ENCODE measurements at regions not wholly inside any gene's neighbourhood (a gene's known extent, or its start where the extent isn't known, plus 50 kb on each side); places are given as distances from the start of the nearest gene placed in this dataset.

GRCh38 chr2:65727381-65727780 lies 295.0 kb upstream of the SPRED2 start:
- no peak for DNase-seq
- Histone ChIP-seq H3K4me1 (no peaks in the 10 kb centered on the region), H3K4me3 (no peak overlapping the region), H3K27me3 (no peaks in the 10 kb centered on the region), H3K9me3 (no peaks in the 10 kb centered on the region), H3K27ac (no peak overlapping the region), H3K36me3 (no peaks in the 10 kb centered on the region)
- intact Hi-C loops (cut with DNase I; ENCODE audit: low total_unique reads) = no loop called here
- TF ChIP-seq, protein P1, sequence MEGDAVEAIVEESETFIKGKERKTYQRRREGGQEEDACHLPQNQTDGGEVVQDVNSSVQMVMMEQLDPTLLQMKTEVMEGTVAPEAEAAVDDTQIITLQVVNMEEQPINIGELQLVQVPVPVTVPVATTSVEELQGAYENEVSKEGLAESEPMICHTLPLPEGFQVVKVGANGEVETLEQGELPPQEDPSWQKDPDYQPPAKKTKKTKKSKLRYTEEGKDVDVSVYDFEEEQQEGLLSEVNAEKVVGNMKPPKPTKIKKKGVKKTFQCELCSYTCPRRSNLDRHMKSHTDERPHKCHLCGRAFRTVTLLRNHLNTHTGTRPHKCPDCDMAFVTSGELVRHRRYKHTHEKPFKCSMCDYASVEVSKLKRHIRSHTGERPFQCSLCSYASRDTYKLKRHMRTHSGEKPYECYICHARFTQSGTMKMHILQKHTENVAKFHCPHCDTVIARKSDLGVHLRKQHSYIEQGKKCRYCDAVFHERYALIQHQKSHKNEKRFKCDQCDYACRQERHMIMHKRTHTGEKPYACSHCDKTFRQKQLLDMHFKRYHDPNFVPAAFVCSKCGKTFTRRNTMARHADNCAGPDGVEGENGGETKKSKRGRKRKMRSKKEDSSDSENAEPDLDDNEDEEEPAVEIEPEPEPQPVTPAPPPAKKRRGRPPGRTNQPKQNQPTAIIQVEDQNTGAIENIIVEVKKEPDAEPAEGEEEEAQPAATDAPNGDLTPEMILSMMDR (IDR thresholded peaks at IDR 0.05) = no peak
- TF ChIP-seq POLR2A (IDR thresholded peaks at IDR 0.05) = no peak

DNA sequence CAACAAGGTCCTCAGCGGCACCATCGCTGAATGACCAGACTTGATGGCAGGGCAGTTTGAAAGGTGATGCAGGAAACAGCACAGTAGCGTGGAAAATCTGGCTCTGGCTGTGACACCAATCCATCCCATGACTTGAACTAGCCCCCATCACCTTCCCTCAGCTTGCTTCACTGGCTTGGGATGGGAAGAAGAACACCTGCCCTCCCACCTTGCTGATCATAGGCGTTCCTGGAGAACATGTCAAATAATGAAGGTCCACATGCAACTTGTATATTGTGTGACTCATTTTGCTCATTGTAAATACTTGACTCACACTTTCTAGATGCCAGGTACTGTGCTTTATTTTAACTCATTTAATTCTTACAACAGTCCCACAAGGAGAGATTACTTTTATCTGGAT lies 292.4 kb upstream of the SPRED2 start:
- Histone ChIP-seq H3K36me3 (no peaks in the 10 kb centered on the region), H3K27me3 (no peaks in the 10 kb centered on the region), H3K27ac (no peak overlapping the region), H3K4me3 (no peak overlapping the region), H3K9me3 (no peaks in the 10 kb centered on the region), H3K4me1 (no peaks in the 10 kb centered on the region)
- DNase-seq = no peak
- TF ChIP-seq, protein P1 (IDR thresholded peaks at IDR 0.05) = no peak
- TF ChIP-seq POLR2A (IDR thresholded peaks at IDR 0.05) = no peak
- intact Hi-C loops (cut with DNase I; ENCODE audit: low total_unique reads) = no loop called here

GRCh38 chr2:65724336-65724735 lies 291.9 kb upstream of the SPRED2 start:
- H3K27ac ChIP-seq = no peak overlapping the region
- no peaks in the 10 kb centered on the region for H3K27me3 ChIP-seq
- TF ChIP-seq, protein P1 (IDR thresholded peaks at IDR 0.05) = no peak
- TF ChIP-seq POLR2A (IDR thresholded peaks at IDR 0.05) = no peak
- no peak for DNase-seq
- no peaks in the 10 kb centered on the region for H3K36me3 ChIP-seq
- intact Hi-C loops (cut with DNase I; ENCODE audit: low total_unique reads) = no loop called here
- no peaks in the 10 kb centered on the region for H3K4me1 ChIP-seq
- H3K4me3 ChIP-seq = no peak overlapping the region
- H3K9me3 ChIP-seq = no peaks in the 10 kb centered on the region

- TF ChIP-seq, protein P1 (IDR thresholded peaks at IDR 0.05) = peak; percentile 37 to 70 (median 52)
- TF ChIP-seq POLR2A (IDR thresholded peaks at IDR 0.05) = no peak
- H3K4me1 ChIP-seq = no peaks in the 10 kb centered on the region
- H3K4me3 ChIP-seq = no peak overlapping the region
- peak; percentile 60 to 61 for DNase-seq
- H3K36me3 ChIP-seq = no peaks in the 10 kb centered on the region
- intact Hi-C loops (cut with DNase I; ENCODE audit: low total_unique reads) = no loop called here
- H3K27me3 ChIP-seq = no peaks in the 10 kb centered on the region
- no peaks in the 10 kb centered on the region for H3K9me3 ChIP-seq
- no peak overlapping the region for H3K27ac ChIP-seq
These were observed 289.8 kb upstream of the SPRED2 start for GRCh38 chr2:65722028-65722778.

DNA sequence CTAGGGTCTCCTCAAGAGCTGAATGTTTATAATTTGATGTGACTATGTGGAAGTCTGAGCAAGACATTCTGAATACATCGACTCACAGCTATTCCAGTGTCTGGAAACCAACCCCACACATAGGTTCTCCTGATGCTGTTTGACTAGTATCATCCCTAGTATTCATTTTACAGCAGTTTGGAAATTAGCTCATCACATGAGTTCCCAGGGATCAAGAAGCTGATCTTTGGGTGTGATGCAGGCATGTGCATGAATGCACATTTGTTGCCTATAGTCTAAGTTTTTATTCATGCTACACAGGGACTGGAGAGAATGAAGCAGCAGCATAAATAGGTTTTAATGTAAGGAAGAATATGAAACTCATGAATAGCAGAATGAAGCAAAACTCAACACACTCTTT lies 284.3 kb upstream of the SPRED2 start:
- H3K9me3 ChIP-seq = no peaks in the 10 kb centered on the region
- DNase-seq = no peak
- no peak overlapping the region for H3K4me3 ChIP-seq
- TF ChIP-seq POLR2A (IDR thresholded peaks at IDR 0.05) = no peak
- TF ChIP-seq, protein P1 (IDR thresholded peaks at IDR 0.05) = no peak
- H3K36me3 ChIP-seq = no peaks in the 10 kb centered on the region
- H3K27ac ChIP-seq = no peak overlapping the region
- intact Hi-C loops (cut with DNase I; ENCODE audit: low total_unique reads) = no loop called here
- no peaks in the 10 kb centered on the region for H3K4me1 ChIP-seq
- no peaks in the 10 kb centered on the region for H3K27me3 ChIP-seq
